Sigmoid colon (tissue), 6 donors: ENCODE measurements at regions not wholly inside any gene's neighbourhood (a gene's known extent, or its start where the extent isn't known, plus 50 kb on each side); places are given as distances from the start of the nearest gene placed in this dataset.

Experiments used
- DNase-seq: peaks from one replicate; pipeline ENCODE4 v3.0.0-alpha.2; 2019
- H3K27ac ChIP-seq, 4 donors: fragments of 200-600 bp; sonication (generic); one replicate each; pipeline ENCODE4 v1.5.1; 2016 to 2019; ENCODE audit warnings: mild to moderate bottlenecking in 1 of 4
- H3K27me3 ChIP-seq, 3 donors: fragments of 200-600 bp; sonication (generic); one replicate each; pipeline ENCODE4 v1.5.1; 2019; ENCODE audit warnings: mild to moderate bottlenecking in 1 of 3
- H3K36me3 ChIP-seq, 4 donors: fragments of 200-600 bp; sonication (generic); one replicate each; pipeline ENCODE4 v1.5.1; 2016 to 2019
- H3K4me1 ChIP-seq, 4 donors: fragments of 200-600 bp; sonication (generic); one replicate each; pipeline ENCODE4 v1.5.1; 2017 to 2019
- H3K4me3 ChIP-seq, 4 donors: fragments of 200-600 bp; sonication (generic); one replicate each; pipeline ENCODE4 v1.5.1; 2017 to 2019; ENCODE audit warnings: mild to moderate bottlenecking in 2 of 4, moderate library complexity in 1 of 4
- H3K9me3 ChIP-seq, 4 donors: fragments of 200-600 bp in 3 of 4; sonication (generic) in 3 of 4; one replicate each; pipeline versions ENCODE4 v1.5.1 to v1.6.1; 2013 to 2019
- CTCF ChIP-seq, 4 experiments: fragments of 450-650 bp in 3 of 4; fragments of 200-600 bp in 1 of 4; IDR thresholded peaks; one replicate each; pipeline ENCODE4 v1.5.1; 2016 to 2019; ENCODE audit warnings: antibody characterized with exemption in 4 of 4, mild to moderate bottlenecking in 3 of 4, moderate library complexity in 2 of 4
- EP300 ChIP-seq, 4 donors: sonication (generic); formaldehyde crosslinking; IDR thresholded peaks; one replicate each; pipeline ENCODE4 v1.6.1; 2017; ENCODE audit warnings: antibody characterized with exemption in 4 of 4
- POLR2A ChIP-seq, 2 donors: fragments of 450-650 bp; IDR thresholded peaks; one replicate each; pipeline ENCODE4 v1.6.1; 2016; ENCODE audit warnings: antibody characterized with exemption in 2 of 2, mild to moderate bottlenecking in 2 of 2, moderate library complexity in 2 of 2
- POLR2AphosphoS5 ChIP-seq, 4 donors: sonication (generic); formaldehyde crosslinking; IDR thresholded peaks; one replicate each; pipeline ENCODE4 v1.6.1; 2017; ENCODE audit warnings: antibody characterized with exemption in 4 of 4
- WGBS, 2 donors: extraction: QIAGEN DNeasy Blood & Tissue Kit; methylation state at CpG; one replicate each; pipeline ENCODE4 v1.1.7; 2013; 5-methylcytosine and 5-hydroxymethylcytosine counted together
- intact Hi-C: fragments of 100-400 bp; cut with DNase I; formaldehyde crosslinking; loops from one replicate; pipeline ENCODE4 v1.15.1; 2023
- donor health status: healthy with polysubstance abuse.
- donor health status: healthy.

GRCh38 chr2:129488376-129488775 is 491.1 kb upstream of the RAB6C start:
- H3K27ac ChIP-seq = no peak overlapping the region
- no peaks in the 10 kb centered on the region for H3K9me3 ChIP-seq
- H3K4me3 ChIP-seq = no peak overlapping the region
- DNase-seq = no peak
- TF ChIP-seq POLR2AphosphoS5 (IDR thresholded peaks at IDR 0.05) = no peak
- no peak for TF ChIP-seq EP300 (IDR thresholded peaks at IDR 0.05)
- no peak for TF ChIP-seq CTCF (IDR thresholded peaks at IDR 0.05)
- no peak for TF ChIP-seq POLR2A (IDR thresholded peaks at IDR 0.05)
- H3K36me3 ChIP-seq = no peaks in the 10 kb centered on the region
- no peaks in the 10 kb centered on the region for H3K4me1 ChIP-seq
- no peaks in the 10 kb centered on the region for H3K27me3 ChIP-seq
- intact Hi-C loops = no loop called here
- WGBS, 2 donors = 68 to 81% methylated on average over 4 of the region's 4 CpGs

- no peaks in the 10 kb centered on the region for H3K27me3 ChIP-seq
- H3K9me3 ChIP-seq = no peaks in the 10 kb centered on the region
- H3K27ac ChIP-seq = no peak overlapping the region
- no peaks in the 10 kb centered on the region for H3K36me3 ChIP-seq
- no peak for TF ChIP-seq EP300 (IDR thresholded peaks at IDR 0.05)
- TF ChIP-seq POLR2AphosphoS5 (IDR thresholded peaks at IDR 0.05) = no peak
- no peak for TF ChIP-seq CTCF (IDR thresholded peaks at IDR 0.05)
- TF ChIP-seq POLR2A (IDR thresholded peaks at IDR 0.05) = no peak
- H3K4me1 ChIP-seq = no peaks in the 10 kb centered on the region
- DNase-seq = no peak
- H3K4me3 ChIP-seq = no peak overlapping the region
- 72 to 84% methylated on average over 7 of the region's 7 CpGs for whole genome bisulfite sequencing, 2 donors
- intact Hi-C loops = no loop called here
Observed at GRCh38 chr2:129490641-129491040, 488.8 kb upstream of the RAB6C start.

- H3K27ac ChIP-seq = no peak overlapping the region
- no peaks in the 10 kb centered on the region for H3K27me3 ChIP-seq
- H3K36me3 ChIP-seq = no peaks in the 10 kb centered on the region
- WGBS, 2 donors = 17 to 72% methylated on average over 2 of the region's 2 CpGs
- TF ChIP-seq POLR2A (IDR thresholded peaks at IDR 0.05) (no peak), CTCF (IDR thresholded peaks at IDR 0.05) (no peak), POLR2AphosphoS5 (IDR thresholded peaks at IDR 0.05) (no peak), EP300 (IDR thresholded peaks at IDR 0.05) (no peak)
- intact Hi-C loops = no loop called here
- H3K4me3 ChIP-seq = no peak overlapping the region
- no peaks in the 10 kb centered on the region for H3K9me3 ChIP-seq
- no peaks in the 10 kb centered on the region for H3K4me1 ChIP-seq
- DNase-seq = no peak
Observed at GRCh38 chr2:129491308-129491707, 488.2 kb upstream of the RAB6C start.

- no peak for DNase-seq
- intact Hi-C loops = no loop called here
Observed at GRCh38 chr2:129492548-129492947, 486.9 kb upstream of the RAB6C start.

More at GRCh38 chr2:129492548-129492947, 486.9 kb upstream of the RAB6C start:
- Histone ChIP-seq H3K4me1 (no peaks in the 10 kb centered on the region), H3K27me3 (no peaks in the 10 kb centered on the region), H3K27ac (no peak overlapping the region), H3K9me3 (no peaks in the 10 kb centered on the region), H3K36me3 (no peaks in the 10 kb centered on the region), H3K4me3 (no peak overlapping the region)
- TF ChIP-seq POLR2AphosphoS5 (IDR thresholded peaks at IDR 0.05) (no peak), EP300 (IDR thresholded peaks at IDR 0.05) (no peak), CTCF (IDR thresholded peaks at IDR 0.05) (no peak), POLR2A (IDR thresholded peaks at IDR 0.05) (no peak)
- 68 to 84% methylated on average over 4 of the region's 4 CpGs for WGBS, 2 donors
